K562 (cell line): ENCODE measurements at regions not wholly inside any gene's neighbourhood (a gene's known extent, or its start where the extent isn't known, plus 50 kb on each side); places are given as distances from the start of the nearest gene placed in this dataset.

Experiments used
- BHLHE40 ChIP-seq: IDR thresholded peaks from 2 replicates; pipeline ENCODE4 v1.6.1; 2011; ENCODE audit warnings: low read length, improper control_type of control experiment
- C11orf30 ChIP-seq: fragments of 450-650 bp; IDR thresholded peaks from 2 replicates; pipeline ENCODE4 v1.6.1; 2016; ENCODE audit warnings: low read depth, mild to moderate bottlenecking
- CTCF ChIP-seq, 3 experiments: IDR thresholded peaks in 2 of 3; conservative IDR thresholded peaks in 1 of 3; 2 replicates each; pipeline ENCODE4 v1.5.1; 2011 to 2012; ENCODE audit warnings: low read length in 3 of 3, mild to moderate bottlenecking in 3 of 3, control low read depth in 2 of 3, improper control_type of control experiment in 1 of 3, inconsistent platforms in 1 of 3, low read depth in 1 of 3, mixed read lengths in 1 of 3, moderate library complexity in 1 of 3; ENCODE audit not compliant: insufficient read depth in 2 of 3
- HMGXB4 ChIP-seq: sonication (generic); formaldehyde crosslinking; IDR thresholded peaks from 2 replicates; pipeline ENCODE4 v1.8.1; 2023; ENCODE audit warnings: mild to moderate bottlenecking, missing genetic modification reagents
- MAX ChIP-seq: sonication (generic); formaldehyde crosslinking; IDR thresholded peaks from 2 replicates; pipeline ENCODE4 v1.9.0; 2022; ENCODE audit warnings: mild to moderate bottlenecking, missing genetic modification reagents
- NONO ChIP-seq, 2 experiments: fragments of 200-400 bp in 1 of 2; fragments of 450-650 bp in 1 of 2; formaldehyde crosslinking in 1 of 2; IDR thresholded peaks; 2 replicates each; pipeline ENCODE4 v1.6.1; 2017; ENCODE audit warnings: low read depth in 2 of 2, mild to moderate bottlenecking in 2 of 2, moderate library complexity in 2 of 2, low read length in 1 of 2
- SP1 ChIP-seq: sonication (generic); formaldehyde crosslinking; IDR thresholded peaks from 2 replicates; pipeline ENCODE4 v1.8.1; 2022; ENCODE audit warnings: mild to moderate bottlenecking, missing genetic modification reagents
- TCF7L2 ChIP-seq: fragments of 150-350 bp; IDR thresholded peaks from 2 replicates; pipeline ENCODE4 v1.6.1; 2016; ENCODE audit warnings: low read depth, mild to moderate bottlenecking, low read length, moderate library complexity
- USF2 ChIP-seq: sonication (generic); formaldehyde crosslinking; IDR thresholded peaks from 2 replicates; pipeline ENCODE4 v1.5.0; 2020; ENCODE audit warnings: missing genetic modification reagents
- ZEB2 ChIP-seq: fragments of 450-650 bp; IDR thresholded peaks from 2 replicates; pipeline ENCODE4 v1.6.1; 2016
- ZNF239 ChIP-seq: fragments of 250-450 bp; sonication (Bioruptor Pico); IDR thresholded peaks from 2 replicates; pipeline ENCODE4 v1.4.0; 2020; ENCODE audit warnings: mild to moderate bottlenecking
- ZNF444 ChIP-seq: fragments of 250-450 bp; sonication (Bioruptor Pico); IDR thresholded peaks from 2 replicates; pipeline ENCODE4 v1.4.0; 2020; ENCODE audit warnings: mild to moderate bottlenecking, moderate library complexity

GRCh38 chr9:7533376-7534090, 266.0 kb downstream of the DMAC1 start:
- TF ChIP-seq ZEB2 (no peak), HMGXB4 (CRISPR knock-in tag) (no peak), SP1 (CRISPR knock-in tag) (no peak), BHLHE40 (no peak), C11orf30 (no peak), ZNF444 (CRISPR knock-in tag) (no peak), ZNF239 (CRISPR knock-in tag) (no peak), TCF7L2 (no peak), MAX (CRISPR knock-in tag) (no peak), CTCF (IDR thresholded peaks at IDR 0.05 in 2 of 3, conservative IDR thresholded peaks at IDR 0.05 in 1 of 3; ENCODE audit: insufficient read depth in 2 of 3, low read depth in 1 of 3, low read length in 3 of 3) (no peak), USF2 (CRISPR knock-in tag) (no peak), NONO (IDR thresholded peaks at IDR 0.05; ENCODE audit: low read depth in 2 of 2, low read length in 1 of 2) (no peak)
